GM18868 (cell line): ENCODE measurements at regions not wholly inside any gene's neighbourhood (a gene's known extent, or its start where the extent isn't known, plus 50 kb on each side); places are given as distances from the start of the nearest gene placed in this dataset.

Experiments used
- ATAC-seq: cut with Tn5 transposase; IDR thresholded peaks from one replicate; pipeline ENCODE4 v1.9.1; 2021; ENCODE audit warnings: mild to moderate bottlenecking, moderate library complexity; ENCODE audit not compliant: unreplicated experiment

GRCh38 chr10:43728425-43728824 is 79.7 kb upstream of the ZNF32 start:
- ATAC-seq = no peak

- ATAC-seq = no peak
Observed at GRCh38 chr10:43727935-43728334, 79.3 kb upstream of the ZNF32 start.

GRCh38 chr10:43715334-43715733 is 66.7 kb upstream of the ZNF32 start:
- no peak for ATAC-seq

- no peak for ATAC-seq
Observed at GRCh38 chr10:43712821-43713584, 64.3 kb upstream of the ZNF32 start.

GRCh38 chr10:43710772-43711471 is 62.2 kb upstream of the ZNF32 start:
- no peak for ATAC-seq

GRCh38 chr10:43708262-43708661 is 59.6 kb upstream of the ZNF32 start:
- ATAC-seq = no peak

GRCh38 chr10:43707770-43708169 is 59.1 kb upstream of the ZNF32 start:
- no peak for ATAC-seq

- no peak for ATAC-seq
Observed at GRCh38 chr10:43706166-43706565, 57.5 kb upstream of the ZNF32 start.

GRCh38 chr10:43703286-43703685 is 54.6 kb upstream of the ZNF32 start:
- no peak for ATAC-seq

GRCh38 chr10:43702936-43703281 is 54.2 kb upstream of the ZNF32 start:
- ATAC-seq = no peak

- ATAC-seq = no peak
Observed at GRCh38 chr10:43702213-43702935, 53.7 kb upstream of the ZNF32 start.

- no peak for ATAC-seq
Observed at GRCh38 chr10:43701295-43701694, 52.6 kb upstream of the ZNF32 start.

GRCh38 chr10:43700306-43700705 is 51.6 kb upstream of the ZNF32 start:
- ATAC-seq = no peak

- no peak for ATAC-seq
Observed at GRCh38 chr10:43699516-43699915, 50.8 kb upstream of the ZNF32 start.
